ENCODE measurements at regions not wholly inside any gene's neighbourhood (a gene's known extent, or its start where the extent isn't known, plus 50 kb on each side); places are given as distances from the start of the nearest gene placed in this dataset.
"Not testable (repeated sequence)": the region's sequence is repeated elsewhere in the genome, so short reads cannot be mapped to it uniquely, and the experiment has no call there.

DNA sequence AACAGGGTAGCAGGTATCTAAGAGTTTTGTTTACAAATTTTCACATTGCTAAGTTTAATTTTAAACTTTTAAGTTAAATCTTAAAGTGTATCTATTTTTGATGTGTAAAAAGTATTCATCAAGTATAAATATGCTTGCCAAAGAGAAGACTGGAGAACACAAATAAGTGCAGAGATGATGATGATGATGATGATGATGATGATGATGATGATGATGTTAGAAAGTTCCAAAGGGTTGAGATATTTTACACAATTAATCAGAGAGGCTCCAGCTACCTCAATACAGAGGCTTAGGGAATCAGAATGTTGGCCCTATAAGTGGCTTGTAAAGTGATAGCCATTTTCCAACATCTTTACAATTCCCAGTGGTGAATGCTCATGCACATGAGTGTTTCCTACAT lies 209.0 kb upstream of the NPVF start:
- no peak for TF ChIP-seq POLR2A (IDR thresholded peaks at IDR 0.05; ENCODE audit: low read length)
- no peak for TF ChIP-seq GATA1 (IDR thresholded peaks at IDR 0.05; ENCODE audit: low read depth, low read length)

DNA sequence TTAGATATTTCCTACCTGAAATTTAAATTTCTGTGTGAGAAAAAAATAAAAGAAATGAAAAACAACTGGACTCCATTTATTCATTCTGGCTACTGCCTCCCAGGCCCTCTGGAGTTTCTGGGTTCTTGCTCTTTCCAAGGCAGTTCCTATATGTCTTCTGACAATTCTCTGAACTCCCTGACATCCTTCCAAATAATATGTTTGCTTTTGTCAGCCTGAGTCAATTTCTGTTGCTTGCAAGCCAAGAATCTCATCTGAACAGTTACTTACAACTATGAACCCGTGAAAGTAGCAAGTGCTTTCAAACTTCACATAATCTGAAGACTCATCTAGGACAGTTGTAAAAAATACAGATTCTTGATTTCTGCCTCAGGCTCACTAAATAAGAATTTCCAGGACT lies 216.7 kb upstream of the NPVF start:
- DNase-seq = no peak
- TF ChIP-seq POLR2A (IDR thresholded peaks at IDR 0.05; ENCODE audit: low read length) (no peak), GATA1 (IDR thresholded peaks at IDR 0.05; ENCODE audit: low read depth, low read length) (no peak)

More for the DNA sequence above, 209.0 kb upstream of the NPVF start:
- DNase-seq = no peak

DNA sequence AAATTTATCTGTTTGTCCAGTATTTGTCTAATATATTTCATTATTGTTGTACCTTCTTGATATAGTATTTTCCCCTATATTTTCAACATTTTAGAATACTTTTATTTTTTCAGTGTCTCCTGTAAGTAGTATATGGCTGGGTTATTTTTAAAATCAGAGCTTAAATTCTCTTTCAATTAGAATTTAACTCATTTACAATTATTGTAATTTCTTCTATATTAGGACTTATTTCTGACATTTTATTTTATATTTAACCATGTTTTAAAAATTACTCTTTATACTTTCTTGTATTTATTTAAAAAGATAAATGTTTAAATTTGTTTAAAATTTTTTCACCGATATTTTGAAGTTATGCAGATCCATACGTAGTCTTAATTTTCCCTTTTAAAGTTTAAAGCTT lies 220.0 kb upstream of the NPVF start:
- TF ChIP-seq GATA1 (IDR thresholded peaks at IDR 0.05; ENCODE audit: low read depth, low read length) (no peak), POLR2A (IDR thresholded peaks at IDR 0.05; ENCODE audit: low read length) (no peak)
- no peak for DNase-seq

DNA sequence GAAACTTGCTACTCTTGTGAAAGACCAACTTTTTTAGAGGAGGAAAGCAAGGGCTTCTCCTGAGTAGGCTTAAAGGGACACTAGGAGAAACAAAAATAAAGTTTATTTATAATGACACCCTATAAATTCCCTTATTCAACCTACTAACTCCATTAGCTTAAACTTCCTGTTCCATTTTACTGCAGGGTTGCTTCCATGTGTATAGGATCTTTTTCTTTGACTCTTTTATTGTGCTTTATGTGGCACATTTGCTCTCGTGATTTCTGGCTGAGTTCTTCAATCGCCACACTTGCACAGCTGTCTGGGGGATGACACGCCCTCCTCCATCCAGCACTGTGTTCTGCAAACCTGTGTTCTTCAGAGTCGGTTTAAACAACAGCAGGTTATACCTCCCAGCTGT lies 225.7 kb upstream of the NPVF start:
- DNase-seq = no peak
- TF ChIP-seq POLR2A (IDR thresholded peaks at IDR 0.05; ENCODE audit: low read length) = no peak
- no peak for TF ChIP-seq GATA1 (IDR thresholded peaks at IDR 0.05; ENCODE audit: low read depth, low read length)

DNA sequence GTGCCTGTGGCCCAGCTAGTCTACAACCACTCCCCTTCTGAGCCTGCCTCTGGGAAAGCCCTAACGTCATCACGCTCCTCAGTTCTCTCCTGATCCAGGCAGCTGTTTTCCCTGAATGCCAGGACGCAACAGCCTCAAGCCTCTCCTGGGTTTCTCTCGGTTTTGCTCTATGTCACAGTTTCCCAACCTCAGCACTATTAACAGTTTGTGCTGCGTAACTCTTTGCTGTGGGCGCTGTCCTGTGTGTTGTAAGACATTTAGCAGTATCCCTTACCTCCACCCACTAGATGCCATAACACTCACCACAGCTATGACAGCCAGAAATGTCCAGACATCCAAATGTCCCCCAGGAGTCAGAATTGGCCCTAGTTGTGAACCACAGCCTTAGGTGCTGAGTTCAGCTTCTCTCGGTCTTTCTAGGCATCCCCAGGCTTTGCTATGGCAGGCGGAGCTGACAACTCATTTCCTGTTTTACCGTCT lies 226.3 kb upstream of the NPVF start:
- no peak for DNase-seq
- TF ChIP-seq POLR2A (IDR thresholded peaks at IDR 0.05; ENCODE audit: low read length) = no peak
- no peak for TF ChIP-seq GATA1 (IDR thresholded peaks at IDR 0.05; ENCODE audit: low read depth, low read length)

DNA sequence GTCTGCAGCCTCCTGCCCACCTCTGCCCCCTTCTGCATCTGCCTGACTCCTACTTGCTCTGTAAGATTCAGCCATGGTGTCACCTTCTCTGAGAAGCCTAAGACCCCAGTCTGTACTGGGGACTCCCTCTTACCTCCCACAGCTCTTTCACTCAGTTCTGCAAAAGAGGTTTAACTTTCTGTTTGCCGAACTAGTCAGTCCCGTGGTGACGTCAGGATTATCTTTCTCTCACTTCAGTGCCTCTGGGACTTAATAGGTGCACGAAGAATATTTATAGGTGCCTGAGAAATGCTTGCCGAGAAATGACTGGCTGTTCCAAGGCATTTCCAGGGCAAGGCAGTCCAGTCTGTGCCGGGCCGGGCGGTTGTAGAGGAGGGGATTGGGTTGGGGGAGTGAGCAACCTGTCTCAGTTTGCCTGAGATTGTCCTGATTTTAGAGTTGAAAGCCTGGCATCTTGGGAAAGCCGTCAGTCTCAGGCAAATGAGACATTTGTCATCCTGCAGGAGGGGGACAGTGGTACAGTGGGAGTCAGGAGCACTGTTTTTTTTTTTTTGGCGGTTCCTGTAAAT lies 227.5 kb upstream of the NPVF start:
- DNase-seq = no peak
- TF ChIP-seq POLR2A (IDR thresholded peaks at IDR 0.05; ENCODE audit: low read length) (no peak), GATA1 (IDR thresholded peaks at IDR 0.05; ENCODE audit: low read depth, low read length) (no peak)

DNA sequence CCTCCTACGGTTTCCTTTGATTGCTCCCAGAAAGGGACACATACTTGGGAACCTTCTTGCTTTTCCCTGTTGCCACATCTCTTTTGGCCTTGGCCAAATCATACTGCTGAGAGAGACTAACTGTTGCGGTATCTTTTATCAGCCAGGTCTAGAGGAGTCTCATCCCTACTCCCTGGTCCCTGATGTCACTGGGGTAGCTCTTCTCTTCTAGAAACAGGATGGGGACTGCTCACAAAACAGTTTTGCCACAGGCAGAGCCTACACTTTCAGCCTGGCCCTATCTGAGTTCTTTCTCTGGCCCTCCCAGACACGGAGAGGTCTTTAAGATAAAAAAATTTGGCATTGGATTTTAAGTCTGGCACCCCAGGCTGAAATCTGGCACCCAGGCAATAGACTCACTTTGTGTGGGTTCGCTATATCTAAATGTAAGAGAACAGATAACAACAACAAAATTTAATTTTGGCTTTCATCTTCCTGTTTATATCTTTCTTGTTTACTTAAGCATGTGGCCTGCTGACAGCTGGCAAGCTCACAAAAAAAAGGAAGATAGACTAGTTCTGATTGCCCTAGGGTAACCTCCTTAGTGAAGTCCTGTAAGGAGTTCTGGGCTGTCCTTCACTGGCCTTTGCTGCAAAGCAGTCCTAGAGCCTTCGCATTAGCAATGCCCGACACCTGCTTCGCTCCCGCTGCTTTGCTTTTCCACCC lies 228.3 kb upstream of the NPVF start:
- DNase-seq = no peak
- TF ChIP-seq POLR2A (IDR thresholded peaks at IDR 0.05; ENCODE audit: low read length) = no peak
- TF ChIP-seq GATA1 (IDR thresholded peaks at IDR 0.05; ENCODE audit: low read depth, low read length) = no peak

DNA sequence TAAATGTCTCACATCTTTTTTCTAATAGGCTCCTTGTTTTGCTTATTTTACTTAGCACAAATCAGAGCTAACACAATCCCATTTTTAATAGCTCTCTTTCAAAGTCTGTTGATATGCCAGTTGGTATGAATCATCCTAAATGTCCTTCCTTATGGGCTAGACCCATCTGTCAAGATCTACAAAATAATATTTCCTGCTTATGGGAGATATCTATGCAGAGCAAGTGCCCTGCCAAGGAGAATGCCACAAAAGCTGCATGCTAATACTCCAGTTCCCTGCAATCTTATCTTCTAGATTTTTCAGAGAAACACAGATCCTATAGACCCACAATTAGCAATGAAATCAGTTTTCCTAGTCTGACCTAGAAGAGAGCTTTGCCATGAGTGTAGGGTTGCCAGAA lies 230.8 kb upstream of the NPVF start:
- TF ChIP-seq GATA1 (IDR thresholded peaks at IDR 0.05; ENCODE audit: low read depth, low read length) = no peak
- no peak for TF ChIP-seq POLR2A (IDR thresholded peaks at IDR 0.05; ENCODE audit: low read length)
- DNase-seq = no peak

DNA sequence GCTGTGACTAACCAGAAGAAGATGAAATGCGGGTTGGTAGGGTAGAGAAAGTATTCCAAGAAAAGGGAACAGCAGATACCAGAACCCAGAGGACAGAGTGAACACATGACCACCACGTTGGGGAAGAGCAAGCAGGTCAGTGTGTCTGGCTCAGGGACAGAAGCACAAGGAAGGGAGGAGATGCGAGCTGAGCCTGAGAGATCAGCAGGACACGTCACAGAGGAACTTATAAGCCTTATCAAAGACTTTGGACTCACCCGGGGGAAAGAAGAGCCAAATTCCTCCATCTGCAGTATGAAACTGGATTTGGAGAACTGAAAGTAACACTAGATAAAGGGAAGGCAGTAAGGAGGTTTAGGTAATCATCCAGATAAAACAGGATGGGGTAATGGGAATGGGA lies 232.1 kb upstream of the NPVF start:
- no peak for TF ChIP-seq GATA1 (IDR thresholded peaks at IDR 0.05; ENCODE audit: low read depth, low read length)
- no peak for TF ChIP-seq POLR2A (IDR thresholded peaks at IDR 0.05; ENCODE audit: low read length)
- no peak for DNase-seq

DNA sequence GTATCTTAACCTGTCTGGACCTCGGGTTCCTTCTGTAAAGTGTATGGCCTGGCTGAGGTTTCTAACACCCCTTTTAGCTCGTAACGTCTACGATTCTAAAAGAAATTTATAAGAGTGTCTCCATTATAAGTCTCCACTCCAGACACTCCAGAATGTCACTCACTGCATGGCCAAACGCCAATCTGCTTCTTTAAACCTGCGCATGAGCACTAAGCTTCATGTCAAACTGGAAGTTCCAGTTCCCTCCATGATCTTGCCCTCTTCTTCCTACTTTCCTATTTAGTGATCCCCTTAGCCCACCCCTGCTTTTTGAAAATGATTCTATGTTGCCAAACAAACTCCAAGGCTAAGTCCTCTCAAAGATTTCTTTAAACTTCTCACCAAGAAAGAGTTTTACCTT lies 241.4 kb upstream of the NPVF start:
- TF ChIP-seq POLR2A (IDR thresholded peaks at IDR 0.05; ENCODE audit: low read length) (no peak), GATA1 (IDR thresholded peaks at IDR 0.05; ENCODE audit: low read depth, low read length) (no peak)
- no peak for DNase-seq

DNA sequence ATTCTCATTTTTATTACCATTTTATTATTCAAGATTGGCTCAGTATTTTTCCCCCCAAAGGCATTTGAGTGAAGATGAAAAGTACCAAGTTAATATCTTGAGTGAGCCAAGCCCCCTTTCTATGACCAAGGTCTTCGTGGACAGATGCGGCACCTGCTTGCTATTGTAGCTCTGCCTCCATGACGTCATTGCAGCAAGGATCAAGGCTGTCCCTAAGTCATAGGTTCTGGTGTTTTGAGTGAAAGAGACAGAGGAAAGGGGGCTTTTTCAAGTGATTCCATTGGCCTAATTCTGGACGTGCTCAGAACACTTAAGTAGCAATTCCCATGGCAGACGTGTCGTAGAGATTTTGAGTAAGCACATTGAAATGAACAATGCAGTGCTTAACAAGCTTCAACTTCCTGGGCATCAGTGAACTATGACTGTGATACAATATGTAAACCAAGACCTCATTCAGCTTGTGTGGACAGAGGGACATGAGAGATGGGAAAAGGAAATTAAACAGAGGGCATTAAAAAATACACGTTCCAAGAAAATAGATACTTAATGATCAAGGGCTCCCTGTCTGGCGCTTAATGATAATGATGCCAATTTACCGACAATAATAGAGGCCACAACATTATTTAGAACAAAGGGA lies 248.7 kb upstream of the NPVF start:
- TF ChIP-seq GATA1 (IDR thresholded peaks at IDR 0.05; ENCODE audit: low read depth, low read length) (no peak), POLR2A (IDR thresholded peaks at IDR 0.05; ENCODE audit: low read length) (no peak)
- DNase-seq = no peak

DNA sequence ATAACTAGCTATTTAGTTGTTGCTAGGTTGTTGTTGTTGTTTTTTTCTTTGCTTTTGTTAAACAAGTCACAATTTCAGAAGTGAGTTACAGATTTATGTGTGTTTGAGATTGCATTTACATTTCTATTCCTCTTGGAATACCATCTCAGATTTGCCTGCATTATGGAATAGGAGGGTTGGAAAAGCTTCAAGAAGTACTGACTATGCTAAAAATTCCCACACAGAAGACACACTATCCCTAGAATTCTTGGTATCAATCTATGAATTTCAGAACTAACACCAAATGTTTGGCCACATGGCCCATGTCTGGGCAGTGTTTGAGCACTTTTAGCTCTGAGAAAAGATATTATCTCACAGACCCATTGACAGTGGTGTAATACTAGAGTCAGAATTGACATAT lies 249.9 kb upstream of the NPVF start:
- DNase-seq = not testable (repeated sequence)

DNA sequence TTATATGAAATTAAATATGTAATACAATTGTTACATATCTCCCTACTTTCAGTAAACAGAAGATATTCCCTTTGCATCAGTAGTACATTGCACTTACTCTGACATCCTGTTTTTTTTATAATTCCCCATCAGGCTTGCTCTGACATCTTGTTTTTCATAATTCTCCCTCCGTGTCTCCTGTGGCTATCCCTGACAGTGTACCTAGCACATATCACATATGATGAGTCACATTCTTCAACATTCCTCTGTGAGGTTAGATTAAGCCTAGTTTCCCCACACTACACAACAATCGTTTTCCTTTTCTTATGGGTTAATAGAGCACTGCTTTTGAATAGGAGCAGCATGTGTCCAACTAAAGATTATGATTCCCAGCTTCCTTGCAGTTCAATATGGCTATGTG lies 250.6 kb upstream of the NPVF start:
- no peak for DNase-seq
- no peak for TF ChIP-seq GATA1 (IDR thresholded peaks at IDR 0.05; ENCODE audit: low read depth, low read length)
- no peak for TF ChIP-seq POLR2A (IDR thresholded peaks at IDR 0.05; ENCODE audit: low read length)

DNA sequence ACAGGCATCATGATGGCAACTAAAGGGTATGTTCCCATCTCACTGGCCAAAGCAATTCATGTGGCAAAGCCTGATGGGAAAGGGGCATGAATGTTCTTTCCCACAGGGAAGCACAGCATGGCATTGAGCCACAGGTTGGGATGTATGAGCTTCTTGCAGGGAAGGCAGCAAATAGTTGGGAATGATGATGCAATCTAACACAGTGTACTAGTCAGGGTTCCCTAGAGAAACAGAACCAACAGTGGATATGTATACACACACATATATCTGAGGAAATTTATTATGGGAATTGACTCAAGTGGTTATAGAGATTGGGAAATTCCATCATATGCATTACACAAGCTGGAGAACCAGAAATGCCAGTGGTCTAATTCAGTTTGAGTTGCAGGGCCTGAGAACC lies 253.6 kb upstream of the NPVF start:
- TF ChIP-seq POLR2A (IDR thresholded peaks at IDR 0.05; ENCODE audit: low read length) = no peak
- no peak for TF ChIP-seq GATA1 (IDR thresholded peaks at IDR 0.05; ENCODE audit: low read depth, low read length)
- no peak for DNase-seq

DNA sequence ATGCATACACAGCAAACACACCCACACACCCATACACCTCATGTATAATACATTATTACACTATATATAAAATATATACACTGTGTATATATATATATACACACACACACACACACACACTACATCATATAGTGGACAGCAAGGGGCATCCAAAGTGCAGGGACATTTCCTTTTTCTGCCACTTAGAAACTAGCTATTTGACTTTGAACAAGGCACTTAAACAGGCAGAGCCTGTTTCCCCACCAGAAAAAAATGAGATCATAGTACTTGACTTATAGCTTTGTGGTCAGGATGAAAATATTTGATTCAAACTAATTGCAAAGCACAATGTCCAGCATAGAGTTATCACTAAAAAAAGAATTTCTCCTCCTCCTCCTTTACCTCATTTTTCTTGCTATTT lies 254.3 kb upstream of the NPVF start:
- no peak for DNase-seq
- TF ChIP-seq POLR2A (IDR thresholded peaks at IDR 0.05; ENCODE audit: low read length) = no peak

Data from erythroblast (primary cell).